Occipital lobe (tissue), 1 donor: ENCODE measurements at regions not wholly inside any gene's neighbourhood (a gene's known extent, or its start where the extent isn't known, plus 50 kb on each side); places are given as distances from the start of the nearest gene placed in this dataset.
"Not testable (repeated sequence)": the region's sequence is repeated elsewhere in the genome, so short reads cannot be mapped to it uniquely, and the experiment has no call there.

Experiments used
- DNase-seq: peaks from one replicate; lab custom pipeline; 2025; lab: John Stamatoyannopoulos, UW

GRCh38 chr5:118379470-118379869, 608.9 kb downstream of the DTWD2 start:
- no peak for DNase-seq

- no peak for DNase-seq
Observed at GRCh38 chr5:118378959-118379358, 609.4 kb downstream of the DTWD2 start.

- DNase-seq, result no peak
Observed at GRCh38 chr5:118377420-118377819, 610.9 kb downstream of the DTWD2 start.

GRCh38 chr5:118371973-118372831, 616.1 kb downstream of the DTWD2 start:
- no peak for DNase-seq

- no peak for DNase-seq
Observed at GRCh38 chr5:118366429-118366828, 621.9 kb downstream of the DTWD2 start.

- DNase-seq, result no peak
Observed at GRCh38 chr5:118365718-118366117, 622.6 kb downstream of the DTWD2 start.

GRCh38 chr5:118354797-118355196, 633.5 kb downstream of the DTWD2 start:
- no peak for DNase-seq

GRCh38 chr5:118353970-118354369, 634.4 kb downstream of the DTWD2 start:
- no peak for DNase-seq

- DNase-seq, result no peak
Observed at GRCh38 chr5:118336468-118336867, 651.9 kb downstream of the DTWD2 start.

- DNase-seq, result no peak
Observed at GRCh38 chr5:118327389-118327788, 661.0 kb downstream of the DTWD2 start.

GRCh38 chr5:118326481-118327045, 661.8 kb downstream of the DTWD2 start:
- no peak for DNase-seq

- DNase-seq, result no peak
Observed at GRCh38 chr5:118325931-118326330, 662.4 kb downstream of the DTWD2 start.

GRCh38 chr5:118323723-118324122, 664.6 kb downstream of the DTWD2 start:
- not testable (repeated sequence) for DNase-seq

- DNase-seq, result no peak
Observed at GRCh38 chr5:118321081-118321480, 667.3 kb downstream of the DTWD2 start.

GRCh38 chr5:118320121-118320520, 668.2 kb downstream of the DTWD2 start:
- DNase-seq, result no peak

- DNase-seq, result no peak
Observed at GRCh38 chr5:118314931-118315330, 673.4 kb downstream of the DTWD2 start.

- no peak for DNase-seq
Observed at GRCh38 chr5:118311103-118311819, 677.1 kb downstream of the DTWD2 start.

- no peak for DNase-seq
Observed at GRCh38 chr5:118310401-118310800, 677.9 kb downstream of the DTWD2 start.

- DNase-seq, result no peak
Observed at GRCh38 chr5:118303296-118303695, 685.1 kb downstream of the DTWD2 start.

- no peak for DNase-seq
Observed at GRCh38 chr5:118302786-118303185, 685.6 kb downstream of the DTWD2 start.

- DNase-seq, result no peak
Observed at GRCh38 chr5:118301696-118302095, 686.7 kb downstream of the DTWD2 start.

GRCh38 chr5:118295045-118295444, 693.3 kb downstream of the DTWD2 start:
- DNase-seq, result no peak
